ENCODE measurements at regions not wholly inside any gene's neighbourhood (a gene's known extent, or its start where the extent isn't known, plus 50 kb on each side); places are given as distances from the start of the nearest gene placed in this dataset.

DNA sequence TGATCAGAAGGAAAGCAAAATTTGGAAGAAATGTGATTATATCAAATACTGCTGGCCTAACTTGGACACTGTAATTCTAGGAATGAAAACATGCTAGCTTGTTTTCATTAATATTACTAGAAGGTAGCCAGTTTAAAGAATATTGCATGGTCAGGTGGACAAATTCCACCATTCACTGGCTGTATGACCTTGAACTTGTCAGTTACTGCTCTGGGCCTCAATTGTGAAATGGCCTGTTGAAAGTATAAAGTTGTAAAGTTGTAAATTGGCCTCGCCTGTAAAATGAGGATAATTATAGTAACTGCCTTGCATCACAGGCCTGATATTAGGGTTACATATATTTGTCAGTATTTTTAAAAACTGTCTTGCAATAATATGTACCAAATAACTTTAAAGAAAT lies 398.4 kb upstream of the CHST9 start:
- ATAC-seq (no peak), DNase-seq (ENCODE audit: low read depth, low spot score) (no peak)
- Histone ChIP-seq H3K27ac (ENCODE audit: low read length) (no peak overlapping the region), H3K4me1 (ENCODE audit: control insufficient read depth, insufficient read depth, low read length) (no peaks in the 10 kb centered on the region), H3K27me3 (ENCODE audit: control insufficient read depth, insufficient read depth, low read length) (no peaks in the 10 kb centered on the region), H3K9me3 (ENCODE audit: control insufficient read depth, insufficient read depth, low read depth, low read length) (no peaks in the 10 kb centered on the region), H3K4me3 (ENCODE audit: low read depth in 2 of 2, low read length in 2 of 2) (no peak overlapping the region), H3K36me3 (ENCODE audit: control insufficient read depth, insufficient read depth, low read length) (no peaks in the 10 kb centered on the region)
- no peak for TF ChIP-seq SIN3A (IDR thresholded peaks at IDR 0.05; ENCODE audit: borderline replicate concordance, insufficient read depth, low read depth, low read length)
- TF ChIP-seq, protein P1, sequence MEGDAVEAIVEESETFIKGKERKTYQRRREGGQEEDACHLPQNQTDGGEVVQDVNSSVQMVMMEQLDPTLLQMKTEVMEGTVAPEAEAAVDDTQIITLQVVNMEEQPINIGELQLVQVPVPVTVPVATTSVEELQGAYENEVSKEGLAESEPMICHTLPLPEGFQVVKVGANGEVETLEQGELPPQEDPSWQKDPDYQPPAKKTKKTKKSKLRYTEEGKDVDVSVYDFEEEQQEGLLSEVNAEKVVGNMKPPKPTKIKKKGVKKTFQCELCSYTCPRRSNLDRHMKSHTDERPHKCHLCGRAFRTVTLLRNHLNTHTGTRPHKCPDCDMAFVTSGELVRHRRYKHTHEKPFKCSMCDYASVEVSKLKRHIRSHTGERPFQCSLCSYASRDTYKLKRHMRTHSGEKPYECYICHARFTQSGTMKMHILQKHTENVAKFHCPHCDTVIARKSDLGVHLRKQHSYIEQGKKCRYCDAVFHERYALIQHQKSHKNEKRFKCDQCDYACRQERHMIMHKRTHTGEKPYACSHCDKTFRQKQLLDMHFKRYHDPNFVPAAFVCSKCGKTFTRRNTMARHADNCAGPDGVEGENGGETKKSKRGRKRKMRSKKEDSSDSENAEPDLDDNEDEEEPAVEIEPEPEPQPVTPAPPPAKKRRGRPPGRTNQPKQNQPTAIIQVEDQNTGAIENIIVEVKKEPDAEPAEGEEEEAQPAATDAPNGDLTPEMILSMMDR (IDR thresholded peaks at IDR 0.05) = no peak
- TF ChIP-seq, protein P2, sequence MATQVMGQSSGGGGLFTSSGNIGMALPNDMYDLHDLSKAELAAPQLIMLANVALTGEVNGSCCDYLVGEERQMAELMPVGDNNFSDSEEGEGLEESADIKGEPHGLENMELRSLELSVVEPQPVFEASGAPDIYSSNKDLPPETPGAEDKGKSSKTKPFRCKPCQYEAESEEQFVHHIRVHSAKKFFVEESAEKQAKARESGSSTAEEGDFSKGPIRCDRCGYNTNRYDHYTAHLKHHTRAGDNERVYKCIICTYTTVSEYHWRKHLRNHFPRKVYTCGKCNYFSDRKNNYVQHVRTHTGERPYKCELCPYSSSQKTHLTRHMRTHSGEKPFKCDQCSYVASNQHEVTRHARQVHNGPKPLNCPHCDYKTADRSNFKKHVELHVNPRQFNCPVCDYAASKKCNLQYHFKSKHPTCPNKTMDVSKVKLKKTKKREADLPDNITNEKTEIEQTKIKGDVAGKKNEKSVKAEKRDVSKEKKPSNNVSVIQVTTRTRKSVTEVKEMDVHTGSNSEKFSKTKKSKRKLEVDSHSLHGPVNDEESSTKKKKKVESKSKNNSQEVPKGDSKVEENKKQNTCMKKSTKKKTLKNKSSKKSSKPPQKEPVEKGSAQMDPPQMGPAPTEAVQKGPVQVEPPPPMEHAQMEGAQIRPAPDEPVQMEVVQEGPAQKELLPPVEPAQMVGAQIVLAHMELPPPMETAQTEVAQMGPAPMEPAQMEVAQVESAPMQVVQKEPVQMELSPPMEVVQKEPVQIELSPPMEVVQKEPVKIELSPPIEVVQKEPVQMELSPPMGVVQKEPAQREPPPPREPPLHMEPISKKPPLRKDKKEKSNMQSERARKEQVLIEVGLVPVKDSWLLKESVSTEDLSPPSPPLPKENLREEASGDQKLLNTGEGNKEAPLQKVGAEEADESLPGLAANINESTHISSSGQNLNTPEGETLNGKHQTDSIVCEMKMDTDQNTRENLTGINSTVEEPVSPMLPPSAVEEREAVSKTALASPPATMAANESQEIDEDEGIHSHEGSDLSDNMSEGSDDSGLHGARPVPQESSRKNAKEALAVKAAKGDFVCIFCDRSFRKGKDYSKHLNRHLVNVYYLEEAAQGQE (IDR thresholded peaks at IDR 0.05; ENCODE audit: insufficient read depth in 1 of 2, low read depth in 2 of 2, low read length in 1 of 2) = no peak
- no peak for TF ChIP-seq TCF7L2 (IDR thresholded peaks at IDR 0.05; ENCODE audit: low read depth, low read length)
- TF ChIP-seq POLR2AphosphoS5 (IDR thresholded peaks at IDR 0.05; ENCODE audit: low read depth, low read length) = no peak
- BruUV-seq (replicated peaks) = no TSS peak
- intact Hi-C loops (cut with micrococcal nuclease; ENCODE audit: unreplicated experiment) = no loop called here
- ChIA-PET CTCF (no interaction called here), POLR2A (no interaction called here)
- in situ Hi-C loops (cut with HindIII; ENCODE audit: low pct_unique_long_range_greater_than_20kb, low sequenced_read_pairs) = no loop called here

DNA sequence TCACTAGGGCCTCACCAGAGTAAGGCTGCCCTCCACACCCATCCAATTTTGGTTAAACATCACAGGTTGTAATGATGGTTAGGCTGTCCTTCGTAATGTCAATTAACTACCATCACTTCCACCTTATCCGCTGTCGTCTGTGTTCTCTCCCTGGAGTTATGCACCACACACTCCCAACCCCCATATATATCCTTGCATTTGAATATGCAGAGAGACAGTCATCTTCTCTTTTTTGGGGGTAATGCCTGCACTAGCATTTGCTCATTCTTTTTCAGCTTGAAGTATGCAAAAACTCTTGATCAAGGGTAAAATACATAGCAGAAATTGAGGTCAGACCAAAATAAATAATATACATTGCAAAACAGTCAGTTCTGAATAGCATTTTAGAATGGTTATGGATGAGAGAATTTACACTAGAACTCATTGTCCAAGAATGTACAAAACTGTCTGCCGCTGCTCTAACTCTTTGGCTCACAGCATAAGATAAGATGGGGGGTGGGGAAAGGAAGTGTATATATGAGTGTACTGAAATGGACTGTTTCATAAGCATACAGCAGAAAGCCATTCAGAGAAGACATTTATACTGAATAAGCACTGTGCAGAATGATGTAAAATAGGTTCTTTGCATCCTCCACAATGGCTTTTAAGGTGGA lies 397.8 kb upstream of the CHST9 start:
- ChIA-PET POLR2A (no interaction called here), CTCF (no interaction called here)
- DNase-seq (ENCODE audit: low read depth, low spot score) (no peak), ATAC-seq (no peak)
- intact Hi-C loops (cut with micrococcal nuclease; ENCODE audit: unreplicated experiment) (no loop called here), in situ Hi-C loops (cut with HindIII; ENCODE audit: low pct_unique_long_range_greater_than_20kb, low sequenced_read_pairs) (no loop called here)
- H3K36me3 ChIP-seq (ENCODE audit: control insufficient read depth, insufficient read depth, low read length) = no peaks in the 10 kb centered on the region
- no TSS peak for BruUV-seq (replicated peaks)
- no peaks in the 10 kb centered on the region for H3K9me3 ChIP-seq (ENCODE audit: control insufficient read depth, insufficient read depth, low read depth, low read length)
- no peaks in the 10 kb centered on the region for H3K4me1 ChIP-seq (ENCODE audit: control insufficient read depth, insufficient read depth, low read length)
- TF ChIP-seq, protein P1 (IDR thresholded peaks at IDR 0.05) = no peak
- no peak for TF ChIP-seq TCF7L2 (IDR thresholded peaks at IDR 0.05; ENCODE audit: low read depth, low read length)
- no peak for TF ChIP-seq SIN3A (IDR thresholded peaks at IDR 0.05; ENCODE audit: borderline replicate concordance, insufficient read depth, low read depth, low read length)
- no peak for TF ChIP-seq POLR2AphosphoS5 (IDR thresholded peaks at IDR 0.05; ENCODE audit: low read depth, low read length)
- TF ChIP-seq, protein P2 (IDR thresholded peaks at IDR 0.05; ENCODE audit: insufficient read depth in 1 of 2, low read depth in 2 of 2, low read length in 1 of 2) = no peak
- no peak overlapping the region for H3K4me3 ChIP-seq (ENCODE audit: low read depth in 2 of 2, low read length in 2 of 2)
- H3K27ac ChIP-seq (ENCODE audit: low read length) = no peak overlapping the region
- no peaks in the 10 kb centered on the region for H3K27me3 ChIP-seq (ENCODE audit: control insufficient read depth, insufficient read depth, low read length)

All from Panc1 (cell line).